HG02870 (cell line): ENCODE measurements at regions not wholly inside any gene's neighbourhood (a gene's known extent, or its start where the extent isn't known, plus 50 kb on each side); places are given as distances from the start of the nearest gene placed in this dataset.
A peak's percentile ranks its signal among the peaks of the same experiment; 100 is the strongest.
"Not testable (repeated sequence)": the region's sequence is repeated elsewhere in the genome, so short reads cannot be mapped to it uniquely, and the experiment has no call there.

Experiments used
- ATAC-seq: cut with Tn5 transposase; IDR thresholded peaks from one replicate; pipeline ENCODE4 v1.9.1; 2021; ENCODE audit warnings: mild to moderate bottlenecking, moderate library complexity; ENCODE audit not compliant: unreplicated experiment

DNA sequence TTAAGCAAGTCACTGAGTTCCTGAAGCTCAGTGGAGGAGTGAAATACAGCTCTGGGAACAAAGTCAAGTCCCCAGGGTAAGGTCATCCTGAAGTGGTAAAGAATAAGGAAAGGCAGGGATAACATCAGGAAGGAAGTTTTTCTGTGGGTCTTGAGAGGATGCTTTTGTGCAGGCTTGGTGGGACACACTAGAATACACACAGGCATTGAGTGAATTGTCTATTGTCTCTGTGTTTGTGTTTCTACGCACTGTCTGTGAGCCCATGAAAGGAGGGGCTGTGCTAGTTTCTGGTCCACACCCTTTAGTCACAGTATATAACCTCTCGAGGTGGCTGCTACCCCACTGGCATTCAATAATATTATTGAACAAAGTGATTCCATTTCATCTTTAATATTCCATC, 95.8 kb upstream of the ABCB5 start:
- ATAC-seq, result no peak

DNA sequence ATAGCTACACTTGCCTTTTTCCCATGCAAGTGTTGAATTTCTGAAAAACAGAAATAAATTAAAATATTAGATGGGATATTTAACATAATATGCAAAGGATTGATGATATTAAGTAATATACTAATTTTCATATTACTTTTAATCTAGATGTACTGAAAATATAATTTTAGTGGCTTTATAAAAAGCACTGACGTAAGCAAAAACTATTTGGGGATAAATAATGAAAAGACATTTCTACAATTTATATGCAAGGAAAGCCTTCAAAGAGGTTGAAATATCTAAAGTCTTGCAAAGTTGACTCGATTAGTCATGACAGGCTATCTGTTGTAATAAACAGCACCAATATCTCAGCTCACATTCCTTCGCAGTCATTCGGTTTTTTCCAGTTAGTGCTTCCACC, 94.9 kb upstream of the ABCB5 start:
- ATAC-seq, result no peak

DNA sequence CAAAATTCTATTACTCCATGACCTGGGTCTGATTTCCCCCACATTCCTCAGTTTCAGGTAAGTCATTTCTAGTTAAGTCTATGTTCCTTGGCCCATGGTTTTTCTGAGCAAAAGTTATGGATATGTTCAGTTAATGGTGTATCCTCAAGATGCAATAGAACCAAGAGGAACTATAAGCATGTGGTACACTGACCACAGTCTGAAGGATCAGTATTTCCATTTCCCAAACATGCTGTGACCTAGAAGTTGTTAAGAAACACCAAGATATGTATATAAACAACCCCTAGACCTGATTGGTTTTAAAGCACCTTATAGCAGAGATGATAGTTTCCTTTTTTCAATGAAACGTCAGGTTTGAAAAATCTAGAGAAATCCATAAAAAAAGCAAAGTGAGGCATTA, 94.2 kb upstream of the ABCB5 start:
- no peak for ATAC-seq

DNA sequence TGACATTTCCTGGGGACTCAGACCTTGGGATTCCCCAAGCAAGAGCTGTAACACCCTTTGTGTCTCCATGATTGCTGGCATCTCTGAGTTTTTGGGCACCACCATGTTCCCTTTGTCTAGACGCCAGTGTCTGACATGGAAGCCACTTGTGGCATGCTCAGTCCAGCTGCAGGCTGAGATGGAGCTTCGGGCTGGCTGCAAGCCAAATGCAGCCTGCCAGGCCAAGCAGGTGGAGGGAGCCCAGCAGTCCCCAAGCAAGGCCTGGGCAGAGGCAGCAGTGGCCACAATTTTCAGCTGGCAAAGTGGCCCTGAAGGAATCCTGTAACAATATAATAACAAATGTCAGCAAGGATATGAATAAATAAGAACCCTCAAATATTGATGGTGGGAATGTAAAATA, 86.2 kb upstream of the ABCB5 start:
- no peak for ATAC-seq

DNA sequence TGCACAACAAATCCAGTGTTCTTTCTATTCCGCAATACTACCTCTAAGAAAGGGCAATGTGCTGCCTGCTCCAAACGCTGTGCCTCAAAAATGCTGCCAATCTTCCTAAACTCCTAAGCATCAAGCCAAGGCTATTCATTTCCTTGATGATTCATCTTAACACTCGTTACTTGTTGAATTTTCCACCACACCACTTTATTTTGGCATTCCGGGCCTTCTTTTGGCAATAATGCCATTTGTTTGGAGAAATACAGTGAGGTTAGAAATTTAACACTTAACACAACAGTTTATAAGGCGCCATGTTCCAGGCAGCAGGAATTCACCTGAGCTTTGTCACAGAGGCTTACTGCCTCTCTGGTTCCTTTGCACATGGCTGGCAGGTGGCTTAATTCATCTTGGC, 82.6 kb upstream of the ABCB5 start:
- ATAC-seq, result no peak

DNA sequence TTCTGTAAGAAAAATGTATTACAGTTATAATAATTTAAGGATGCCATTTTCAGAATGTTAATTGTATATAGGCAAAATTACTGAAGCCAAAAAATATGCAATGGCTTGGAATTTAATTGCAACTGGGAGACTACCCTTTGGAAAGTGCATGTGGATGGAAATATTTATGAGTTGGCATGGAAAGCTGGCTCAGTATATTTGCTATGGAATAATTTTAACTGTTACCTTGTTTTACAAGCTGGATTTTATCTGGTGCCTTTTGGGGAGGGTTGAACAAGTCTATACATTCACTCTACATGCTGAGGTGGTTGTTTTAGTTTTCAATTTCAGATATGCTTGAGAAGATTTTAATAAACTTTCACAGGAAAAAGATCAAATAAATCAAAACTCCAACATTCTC, 80.9 kb upstream of the ABCB5 start:
- ATAC-seq, result no peak

DNA sequence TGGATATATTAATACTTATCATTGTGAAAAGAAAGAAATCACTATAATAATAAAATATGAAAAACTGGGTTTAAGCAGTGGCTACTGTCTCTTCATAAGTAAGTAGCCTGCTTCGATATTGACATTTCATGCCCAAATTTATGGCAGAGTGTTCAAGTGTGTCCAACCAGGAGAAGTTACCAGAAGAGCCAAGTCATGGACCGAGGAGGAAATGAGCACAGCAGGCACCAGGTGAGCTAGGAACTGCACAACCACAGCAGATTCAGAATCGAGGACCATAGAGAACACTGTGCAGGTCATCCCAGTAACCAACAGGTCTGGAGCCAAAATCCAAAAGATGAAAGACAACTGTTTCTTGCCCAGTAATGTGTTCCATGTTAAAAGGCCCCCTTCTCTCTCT, 79.9 kb upstream of the ABCB5 start:
- ATAC-seq, result no peak

DNA sequence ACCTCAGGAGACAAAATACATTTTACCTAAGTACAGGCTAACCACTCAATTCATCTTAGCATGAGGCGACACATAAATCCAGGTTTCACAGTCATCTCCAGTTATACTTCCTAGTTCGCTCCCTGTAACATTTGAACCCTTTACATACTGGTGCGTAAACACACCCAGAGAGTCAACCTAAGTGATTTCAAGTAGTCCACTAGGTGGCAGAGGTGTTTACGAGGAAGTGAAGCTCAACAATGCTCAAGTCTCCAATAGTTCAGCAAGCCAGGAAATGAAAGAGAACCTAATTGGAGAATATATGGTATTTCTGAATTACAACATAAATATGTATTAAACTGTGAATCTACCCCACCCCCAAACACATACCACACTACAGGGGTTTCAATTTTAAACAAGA, 76.3 kb upstream of the ABCB5 start:
- no peak for ATAC-seq

DNA sequence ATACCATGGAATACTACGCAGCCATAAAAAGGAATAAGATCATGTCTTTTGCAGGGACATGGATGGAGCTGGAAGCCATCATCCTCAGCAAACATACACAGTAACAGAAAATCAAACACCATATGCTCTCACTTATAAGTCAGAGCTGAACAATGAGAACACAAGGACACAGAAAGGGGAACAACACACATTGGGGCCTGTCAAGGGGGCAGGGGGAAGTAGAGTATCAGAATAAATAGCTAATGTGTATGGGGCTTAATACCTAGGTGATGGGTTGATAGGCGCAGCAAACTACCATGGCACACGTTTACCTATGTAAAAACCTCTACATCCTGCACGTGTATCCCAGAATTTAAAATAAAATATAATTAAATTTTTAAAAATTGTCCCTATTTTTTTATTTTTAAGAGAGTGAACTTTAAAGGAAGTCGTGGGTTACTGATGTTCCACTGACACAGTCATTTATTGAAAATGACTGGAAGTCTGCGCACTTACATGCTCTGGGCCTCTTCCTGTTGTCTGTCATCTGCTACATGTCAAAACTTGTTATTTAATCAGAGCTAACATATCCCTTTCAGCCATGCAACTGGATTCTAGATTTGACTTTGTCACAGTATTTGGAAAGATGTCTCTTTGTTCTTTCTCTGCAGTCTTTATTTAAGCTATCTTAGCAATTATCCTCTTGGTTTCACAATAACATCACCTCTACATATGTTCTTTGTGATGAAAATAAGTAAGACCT, 73.7 kb upstream of the ABCB5 start:
- peak; percentile 88 for ATAC-seq

DNA sequence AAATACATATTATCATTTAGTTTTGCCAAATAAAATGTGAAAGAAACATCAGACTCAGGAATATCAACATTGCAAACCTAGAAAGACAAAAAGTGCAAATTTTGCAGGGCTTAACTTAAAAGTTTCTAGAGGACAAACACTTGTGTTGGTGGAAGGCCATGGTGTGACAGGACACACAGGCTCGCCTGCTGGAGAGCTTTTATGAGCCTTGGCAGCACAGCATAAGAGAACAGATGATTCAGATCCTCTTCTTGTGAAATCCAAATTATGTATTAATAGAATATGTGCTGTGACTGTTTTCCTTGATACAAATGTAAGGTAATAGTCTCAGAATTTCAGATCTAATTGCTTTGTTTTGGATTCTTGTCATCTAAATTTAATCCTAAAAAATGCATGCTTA, 72.9 kb upstream of the ABCB5 start:
- ATAC-seq, result no peak

DNA sequence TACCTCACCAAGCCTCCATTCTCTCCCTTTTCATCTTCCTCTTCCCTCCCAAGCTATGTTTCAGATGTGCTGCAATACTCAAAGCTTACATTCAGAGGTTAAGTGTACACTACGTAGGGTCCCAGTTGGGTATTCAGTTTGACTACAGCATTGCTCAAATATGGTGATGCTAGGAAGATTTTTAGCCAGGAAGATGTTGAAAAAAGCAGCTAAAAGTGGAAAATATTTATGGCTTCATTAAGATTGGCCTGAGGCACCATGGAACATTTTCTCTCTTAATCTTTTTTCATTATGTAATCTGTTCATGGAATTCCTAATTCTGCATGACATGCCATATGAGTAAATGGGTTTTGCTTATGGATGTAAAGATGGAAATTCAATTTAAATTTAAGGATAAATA, 72.0 kb upstream of the ABCB5 start:
- ATAC-seq, result no peak

DNA sequence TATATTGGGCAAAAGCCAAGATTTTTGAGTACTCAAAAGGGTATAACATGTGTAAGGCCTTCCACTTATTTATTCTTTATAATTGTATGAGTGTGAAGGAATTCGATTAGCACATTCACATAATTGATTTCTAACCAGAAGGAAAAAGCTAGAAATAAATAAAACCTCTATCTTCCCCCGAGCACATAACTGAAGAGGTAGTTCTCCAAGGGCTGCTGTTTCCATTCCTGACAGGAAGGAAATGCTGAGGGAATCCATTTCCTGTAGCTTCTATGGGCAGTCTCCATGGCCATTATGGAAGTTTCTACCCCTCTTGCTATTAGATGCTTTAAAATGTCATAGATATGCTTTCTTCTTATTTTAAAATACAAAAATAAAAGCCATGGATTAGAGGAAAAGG, 70.5 kb upstream of the ABCB5 start:
- ATAC-seq, result no peak

DNA sequence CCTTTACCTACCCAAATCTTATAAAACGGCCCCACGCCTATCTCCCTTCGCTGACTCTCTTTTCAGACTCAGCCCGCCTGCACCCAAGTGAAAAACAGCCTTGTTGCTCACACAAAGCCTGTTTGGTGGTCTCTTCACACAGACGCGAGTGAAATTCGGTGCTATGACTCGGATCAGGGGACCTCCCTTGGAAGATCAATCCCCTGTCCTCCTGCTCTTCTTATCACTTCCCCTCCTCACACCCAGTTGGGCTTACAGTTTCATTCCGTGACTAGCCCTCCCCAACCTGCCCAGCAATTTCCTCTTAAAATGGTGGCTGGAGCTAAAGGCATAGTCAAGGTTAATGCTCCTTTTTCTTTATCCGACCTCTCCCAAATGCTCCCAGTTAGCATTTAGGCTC, 68.5 kb upstream of the ABCB5 start:
- ATAC-seq, result not testable (repeated sequence)

DNA sequence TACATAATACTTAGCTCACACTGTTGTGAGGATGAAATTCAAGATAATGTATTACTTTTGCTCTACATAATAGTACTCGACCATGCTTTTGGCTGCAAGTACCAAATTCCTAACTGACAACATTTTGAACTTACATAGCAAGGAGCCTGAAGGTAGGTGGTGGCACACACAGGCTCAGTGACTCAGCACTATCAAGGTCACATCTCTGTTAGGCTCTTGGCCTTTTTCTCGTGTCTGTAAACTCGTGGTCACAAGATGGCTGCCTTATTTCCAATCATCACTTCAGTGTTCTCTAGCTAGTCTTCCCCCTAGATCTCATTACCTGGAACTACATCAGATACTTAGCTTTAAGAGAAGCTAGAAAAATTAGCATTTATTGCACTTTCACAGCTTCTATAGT, 61.4 kb upstream of the ABCB5 start:
- ATAC-seq, result no peak

DNA sequence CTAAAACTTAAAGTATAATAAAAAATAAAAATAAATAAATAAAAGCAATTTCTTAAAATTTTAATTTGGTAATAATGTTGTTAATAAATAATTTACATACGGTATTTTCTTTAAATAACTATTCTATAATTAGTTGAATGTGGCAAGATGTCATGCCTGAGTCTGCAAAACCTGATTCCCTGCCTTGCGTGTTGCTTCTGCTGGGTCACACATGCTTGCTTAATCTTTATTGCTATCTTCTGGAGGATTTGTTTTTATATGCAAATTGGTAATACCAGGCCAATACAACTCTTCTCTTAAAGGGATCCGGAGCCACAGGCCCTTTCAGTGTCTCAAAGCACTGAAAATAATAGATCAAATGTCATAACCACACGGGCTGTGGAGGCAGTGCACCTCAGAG, 59.4 kb upstream of the ABCB5 start:
- ATAC-seq, result no peak

DNA sequence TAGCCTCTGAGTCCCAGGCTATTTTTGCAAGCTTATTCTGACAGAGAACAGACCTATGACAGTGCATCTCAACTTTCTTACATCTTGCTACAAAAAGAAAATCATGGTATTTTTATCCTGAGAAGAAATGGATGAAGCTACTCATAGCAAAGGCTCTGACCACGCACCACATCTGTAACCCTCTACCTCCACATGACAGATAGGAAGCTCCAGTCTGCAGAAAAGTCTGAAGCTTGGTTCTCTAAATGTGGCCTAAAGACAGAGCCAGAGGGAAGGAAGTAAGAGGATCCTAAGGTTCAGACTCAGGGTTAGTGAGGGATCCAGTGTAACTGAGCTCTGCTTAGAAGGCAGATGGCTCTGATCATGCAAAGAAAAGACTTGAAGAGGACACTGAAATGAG, 58.4 kb upstream of the ABCB5 start:
- no peak for ATAC-seq

DNA sequence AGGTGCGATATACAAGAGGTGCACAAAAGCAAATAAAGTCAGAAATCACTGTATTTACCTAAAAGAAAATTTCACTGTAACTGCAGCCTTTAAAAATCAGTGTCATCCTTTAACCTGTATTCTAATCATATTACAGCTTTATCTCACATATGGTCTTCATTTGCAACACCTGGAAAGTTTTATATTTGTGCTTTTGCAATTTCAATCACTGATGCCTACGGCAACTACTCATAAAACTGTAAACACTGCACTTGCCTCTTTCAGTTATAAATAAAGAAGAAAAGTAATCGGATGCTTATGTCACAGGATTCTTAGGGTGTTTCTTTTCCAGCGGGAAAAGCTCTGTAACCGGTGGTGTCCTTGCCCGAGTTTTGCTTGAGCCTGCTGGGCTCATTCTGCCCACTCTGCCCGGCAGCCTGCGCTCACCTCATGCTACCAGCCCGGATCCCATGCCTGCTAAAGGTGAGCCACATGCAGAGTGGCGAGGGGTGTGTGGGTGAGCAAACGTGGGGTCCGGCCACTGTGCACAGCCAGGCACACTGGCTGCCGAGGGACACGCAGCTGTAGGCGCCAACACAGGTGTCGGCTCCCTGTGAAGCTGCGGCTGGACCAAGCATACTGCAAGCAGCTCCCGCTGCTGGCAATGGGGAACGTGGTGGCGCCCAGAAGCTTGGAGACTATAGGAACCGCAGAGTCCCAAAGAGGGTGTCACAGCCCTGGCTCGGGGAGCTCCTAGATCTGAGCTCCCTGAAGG, 56.3 kb upstream of the ABCB5 start:
- ATAC-seq, result no peak

DNA sequence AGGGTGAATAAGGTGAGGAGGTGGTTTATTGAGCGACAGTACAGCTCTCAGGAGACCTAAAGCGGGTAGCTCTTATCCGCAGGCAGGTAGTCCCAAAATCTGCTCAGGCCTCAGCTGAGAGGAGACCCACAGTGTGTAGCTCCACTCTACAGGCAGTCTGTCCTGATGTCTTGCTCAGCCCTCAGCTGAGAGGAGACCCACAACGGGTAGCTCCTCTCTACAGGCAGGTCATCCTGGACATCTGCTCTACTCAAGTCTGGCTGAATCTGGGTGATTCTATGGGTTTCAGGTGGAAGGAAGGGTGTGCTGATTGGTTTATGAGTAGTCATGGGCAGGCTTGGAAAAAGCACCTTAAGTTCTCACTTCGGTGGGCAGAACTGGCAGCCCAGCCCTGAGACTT, 55.6 kb upstream of the ABCB5 start:
- ATAC-seq, result no peak

DNA sequence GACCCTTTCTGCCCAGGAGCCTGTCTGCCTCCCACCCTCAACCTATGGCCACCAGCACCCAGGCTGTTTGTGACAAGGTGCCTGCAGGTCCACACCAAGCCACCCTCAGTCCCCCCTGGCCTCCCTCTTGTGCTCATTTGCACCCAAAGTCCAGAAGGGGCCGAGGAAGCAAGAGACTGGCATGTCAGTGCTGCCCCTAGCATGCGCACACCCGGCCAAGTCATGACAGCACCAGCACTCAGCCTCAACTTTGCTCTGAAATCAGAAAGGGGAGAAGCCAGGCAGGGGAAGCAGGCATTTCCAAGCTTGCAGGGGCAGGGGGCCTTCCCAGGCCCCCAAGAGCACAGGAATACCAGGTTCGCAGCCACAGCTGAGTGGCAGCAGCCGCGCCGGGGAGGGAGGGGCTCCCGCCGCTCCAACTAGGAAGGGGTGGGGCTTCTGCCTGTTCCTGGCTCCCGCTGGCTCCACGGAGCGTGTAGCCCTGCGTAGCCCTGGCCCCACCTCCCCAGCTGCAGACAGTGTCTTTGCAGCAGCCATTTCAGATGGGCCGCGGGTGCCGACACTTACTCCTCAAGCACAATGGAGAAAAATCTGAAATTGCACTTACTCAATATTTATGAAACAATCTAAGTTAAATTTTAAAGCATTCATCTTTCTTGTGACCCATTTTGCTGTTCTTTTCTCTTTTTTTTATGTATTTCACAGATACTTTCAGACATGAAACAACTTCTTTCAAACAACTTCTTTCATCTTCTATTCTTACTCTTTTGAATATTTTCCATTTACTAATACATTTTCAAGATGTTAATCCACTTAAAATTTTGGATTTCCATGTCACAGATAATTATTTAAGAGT, 54.9 kb upstream of the ABCB5 start:
- no peak for ATAC-seq

DNA sequence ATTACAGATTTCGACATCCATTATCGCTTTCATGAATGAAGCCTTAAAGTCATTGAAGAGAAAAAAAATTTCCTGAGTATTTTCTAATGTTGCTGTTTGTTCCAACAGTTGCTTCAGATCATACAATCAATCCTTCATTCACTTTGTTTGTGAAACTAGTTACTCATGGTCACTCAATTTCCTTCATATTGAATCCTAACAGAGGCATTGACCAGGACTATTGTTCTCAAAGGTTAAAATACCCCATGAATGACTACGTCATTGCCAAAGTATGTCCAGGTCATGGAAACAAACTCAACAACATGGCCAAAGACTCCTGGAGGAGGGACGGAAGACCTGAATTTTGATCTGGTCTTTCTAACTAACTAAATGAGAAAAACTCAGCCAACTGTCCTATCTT, 54.0 kb upstream of the ABCB5 start:
- ATAC-seq, result no peak

DNA sequence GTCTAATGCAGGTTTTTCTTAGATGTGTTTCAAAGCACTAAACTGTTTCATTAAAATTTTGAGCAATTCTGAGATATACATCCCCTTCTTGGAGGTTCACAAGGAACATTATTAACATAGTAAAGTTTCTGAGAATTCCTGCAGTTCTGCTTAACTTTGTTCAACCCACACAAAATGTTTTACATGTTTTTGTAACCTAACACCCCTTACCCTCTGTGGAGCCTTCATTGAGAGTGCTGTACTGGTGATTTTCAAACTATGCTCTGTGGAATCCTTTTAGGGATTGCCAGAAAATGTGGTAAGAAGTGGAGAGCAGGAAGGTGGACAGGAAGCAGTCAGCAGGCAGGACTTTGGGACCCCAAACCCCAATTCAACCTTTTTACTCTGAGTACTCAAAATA, 53.6 kb upstream of the ABCB5 start:
- ATAC-seq, result no peak

DNA sequence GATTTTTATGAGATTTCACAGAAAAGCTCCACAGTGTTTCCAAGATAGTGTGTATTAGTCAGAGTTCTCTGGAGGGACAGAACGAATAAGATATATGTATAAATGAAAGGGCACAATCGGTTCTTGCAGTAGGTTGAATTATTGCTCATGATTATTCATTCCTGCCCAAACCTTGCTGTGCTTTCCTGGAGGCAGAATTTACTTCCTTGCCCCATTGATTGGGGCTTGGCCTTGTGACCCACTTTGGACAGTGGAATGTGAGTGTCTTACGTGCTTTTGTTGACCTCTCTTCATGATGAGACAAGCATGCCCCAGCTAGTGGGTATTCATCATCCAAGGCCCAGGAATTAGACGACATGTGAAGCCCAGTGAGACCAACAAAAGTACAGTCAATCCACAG, 53.0 kb upstream of the ABCB5 start:
- no peak for ATAC-seq
